H1 (cell line): ENCODE measurements at regions not wholly inside any gene's neighbourhood (a gene's known extent, or its start where the extent isn't known, plus 50 kb on each side); places are given as distances from the start of the nearest gene placed in this dataset.

Experiments used
- CTCF ChIA-PET: fragments of 300-600 bp; sonication (Branson Sonifier 250); formaldehyde crosslinking; loops from one replicate; lab custom pipeline; 2021; ENCODE audit not compliant: partially characterized antibody; lab: Charles Lee
- POLR2A ChIA-PET: fragments of 300-600 bp; sonication (Branson Sonifier 250); formaldehyde crosslinking; loops from one replicate; lab custom pipeline; 2021; ENCODE audit warnings: inconsistent platforms; ENCODE audit not compliant: partially characterized antibody; lab: Charles Lee
- DNase-seq, 2 experiments: peaks; one replicate each; pipeline versions ENCODE4 v3.0.0 to v3.0.0-alpha.2; 2010 to 2022; ENCODE audit warnings: low spot score in 2 of 2, low read depth in 1 of 2, mixed read lengths in 1 of 2
- FAIRE-seq: peaks from 2 replicates; lab custom pipeline; 2011; peaks lifted over from hg19 to GRCh38; lab: Jason Lieb, UNC
- H2AFZ ChIP-seq: 2 replicates; pipeline ENCODE4 v1.8.1; 2012; ENCODE audit warnings: low read length, inconsistent platforms
- H2AK5ac ChIP-seq: 2 replicates; pipeline ENCODE4 v1.6.1; 2013; ENCODE audit warnings: low read depth, low read length
- H2BK120ac ChIP-seq: replicated peaks from 2 replicates; pipeline ENCODE3; 2013; ENCODE audit warnings: low read depth, low read length, inconsistent platforms
- H2BK12ac ChIP-seq: 2 replicates; pipeline ENCODE4 v1.6.1; 2013; ENCODE audit warnings: low read depth, low read length
- H2BK15ac ChIP-seq: 2 replicates; pipeline ENCODE4 v1.6.1; 2013; ENCODE audit warnings: low read length
- H2BK20ac ChIP-seq: 2 replicates; pipeline ENCODE4 v1.6.1; 2013; ENCODE audit warnings: low read length
- H2BK5ac ChIP-seq: 2 replicates; pipeline ENCODE4 v1.6.1; 2013; ENCODE audit warnings: low read depth, low read length
- H3K14ac ChIP-seq: 2 replicates; pipeline ENCODE4 v1.6.1; 2013; ENCODE audit warnings: inconsistent platforms; ENCODE audit not compliant: insufficient read length
- H3K18ac ChIP-seq: 2 replicates; pipeline ENCODE4 v1.6.1; 2013; ENCODE audit warnings: low read length; ENCODE audit errors: extremely low read depth
- H3K23ac ChIP-seq: 2 replicates; pipeline ENCODE4 v1.6.1; 2013; ENCODE audit warnings: inconsistent platforms; ENCODE audit not compliant: insufficient read length
- H3K23me2 ChIP-seq: 2 replicates; pipeline ENCODE4 v1.6.1; 2013; ENCODE audit warnings: low read depth, low read length
- H3K27ac ChIP-seq: 2 replicates; pipeline ENCODE4 v1.6.1; 2011; ENCODE audit warnings: low read depth, low read length, inconsistent platforms
- H3K27me3 ChIP-seq, 4 experiments: replicated peaks in 1 of 4; 1 replicate in 1 of 4; 2 replicates in 3 of 4; pipeline versions ENCODE4 v1.6.1 to v1.8.1; 2011 to 2013; ENCODE audit warnings: low read length in 3 of 4, mild to moderate bottlenecking in 3 of 4, inconsistent platforms in 2 of 4, mixed read lengths in 2 of 4, moderate library complexity in 1 of 4; ENCODE audit not compliant: control insufficient read depth in 3 of 4, insufficient read depth in 3 of 4; ENCODE audit errors: extremely low read depth in 1 of 4
- H3K36me3 ChIP-seq, 4 experiments: 2 replicates each; pipeline versions ENCODE4 v1.6.1 to v1.8.1; 2011 to 2013; ENCODE audit warnings: mild to moderate bottlenecking in 4 of 4, low read length in 3 of 4, moderate library complexity in 2 of 4, control low read depth in 1 of 4, inconsistent platforms in 1 of 4; ENCODE audit not compliant: insufficient read depth in 4 of 4, control insufficient read depth in 2 of 4
- H3K4ac ChIP-seq: replicated peaks from 2 replicates; pipeline ENCODE3; 2013; ENCODE audit warnings: low read length, low read depth, mixed read lengths, inconsistent platforms; ENCODE audit not compliant: insufficient read length
- H3K4me1 ChIP-seq, 4 experiments: replicated peaks in 1 of 4; 1 replicate in 1 of 4; 2 replicates in 3 of 4; pipeline versions ENCODE4 v1.6.1 to v1.8.1; 2011 to 2013; ENCODE audit warnings: low read length in 3 of 4, inconsistent platforms in 2 of 4, mixed read lengths in 1 of 4; ENCODE audit not compliant: insufficient read depth in 4 of 4, control insufficient read depth in 3 of 4
- H3K4me2 ChIP-seq, 2 experiments: 2 replicates each; pipeline versions ENCODE4 v1.6.1 to v1.8.1; 2011 to 2013; ENCODE audit warnings: low read depth in 2 of 2, low read length in 2 of 2, control low read depth in 1 of 2, inconsistent platforms in 1 of 2, mild to moderate bottlenecking in 1 of 2; ENCODE audit not compliant: insufficient read depth in 1 of 2
- H3K4me3 ChIP-seq, 4 experiments: fragments of 200-600, 300-600 bp in 1 of 4; sonication (generic), shearing (Covaris generic), sonication (Bioruptor Twin) in 1 of 4; 2 replicates each; pipeline versions ENCODE4 v1.5.1 to v1.8.1; 2011 to 2016; ENCODE audit warnings: low read length in 4 of 4, low read depth in 3 of 4, control low read depth in 2 of 4, inconsistent platforms in 2 of 4, mild to moderate bottlenecking in 2 of 4, mixed read lengths in 1 of 4, moderate library complexity in 1 of 4; ENCODE audit not compliant: insufficient read depth in 2 of 4; ENCODE audit errors: extremely low read depth in 1 of 4
- H3K56ac ChIP-seq: replicated peaks from 2 replicates; pipeline ENCODE3; 2013; ENCODE audit warnings: low read depth, mild to moderate bottlenecking, mixed read lengths, low read length, inconsistent platforms; ENCODE audit not compliant: insufficient read length
- H3K79me1 ChIP-seq: 2 replicates; pipeline ENCODE4 v1.6.1; 2013; ENCODE audit warnings: low read depth, low read length, control low read depth
- H3K79me2 ChIP-seq, 2 experiments: 2 replicates each; pipeline versions ENCODE4 v1.6.1 to v1.8.1; 2012 to 2013; ENCODE audit warnings: low read length in 2 of 2, mild to moderate bottlenecking in 2 of 2, inconsistent platforms in 1 of 2; ENCODE audit not compliant: insufficient read depth in 2 of 2, control insufficient read depth in 1 of 2
- H3K9ac ChIP-seq, 4 experiments: replicated peaks in 1 of 4; 1 replicate in 1 of 4; 2 replicates in 3 of 4; pipeline versions ENCODE4 v1.6.1 to v1.8.1; 2011 to 2013; ENCODE audit warnings: low read depth in 3 of 4, low read length in 3 of 4, control low read depth in 2 of 4, mild to moderate bottlenecking in 2 of 4, moderate library complexity in 2 of 4, inconsistent platforms in 1 of 4; ENCODE audit errors: extremely low read depth in 1 of 4
- H3K9me3 ChIP-seq, 2 experiments: 2 replicates each; pipeline versions ENCODE4 v1.6.1 to v1.8.1; 2012 to 2013; ENCODE audit warnings: mild to moderate bottlenecking in 2 of 2, moderate library complexity in 2 of 2, control low read depth in 1 of 2, inconsistent platforms in 1 of 2, low read depth in 1 of 2, low read length in 1 of 2, mixed read lengths in 1 of 2; ENCODE audit not compliant: insufficient read depth in 2 of 2
- H4K20me1 ChIP-seq, 2 experiments: replicated peaks in 1 of 2; 2 replicates each; pipeline versions ENCODE3 to v1.8.1; 2011 to 2013; ENCODE audit warnings: inconsistent platforms in 2 of 2, low read length in 2 of 2, mild to moderate bottlenecking in 1 of 2; ENCODE audit not compliant: insufficient read depth in 2 of 2, control insufficient read depth in 1 of 2
- H4K5ac ChIP-seq: 2 replicates; pipeline ENCODE4 v1.6.1; 2013; ENCODE audit warnings: low read length, low read depth, mixed read lengths, inconsistent platforms; ENCODE audit not compliant: insufficient read length
- H4K8ac ChIP-seq: 2 replicates; pipeline ENCODE4 v1.8.0; 2013; ENCODE audit warnings: mild to moderate bottlenecking, moderate library complexity, low read length, inconsistent platforms; ENCODE audit not compliant: insufficient read depth; ENCODE audit errors: extremely low read depth
- H4K91ac ChIP-seq: replicated peaks from 2 replicates; pipeline ENCODE3; 2013; ENCODE audit warnings: low read length, mixed read lengths, inconsistent platforms; ENCODE audit not compliant: insufficient read length
- BACH1 ChIP-seq: IDR thresholded peaks from 2 replicates; pipeline ENCODE4 v1.6.1; 2012; ENCODE audit warnings: low read length, improper control_type of control experiment
- CBX5 ChIP-seq: fragments of 300-800, 300-1000 bp; sonication (generic); IDR thresholded peaks from 2 replicates; pipeline ENCODE4 v1.7.1; 2016; ENCODE audit warnings: antibody characterized with exemption, low read length, low read depth
- CBX8 ChIP-seq: fragments of 300-800, 300-1000 bp; sonication (generic); IDR thresholded peaks from 2 replicates; pipeline ENCODE4 v1.7.1; 2016; ENCODE audit warnings: low read depth, low read length, borderline replicate concordance
- EGR1 ChIP-seq: IDR thresholded peaks from 2 replicates; pipeline ENCODE4 v1.6.1; 2011; ENCODE audit warnings: low read depth, low read length, borderline replicate concordance
- JUN ChIP-seq: IDR thresholded peaks from 2 replicates; pipeline ENCODE4 v1.6.1; 2011; ENCODE audit warnings: low read depth, mild to moderate bottlenecking, improper control_type of control experiment, low read length
- SAP30 ChIP-seq: fragments of 300-600 bp; sonication (generic); IDR thresholded peaks from 2 replicates; pipeline ENCODE4 v1.7.1; 2012; ENCODE audit warnings: low read length, moderate library complexity, mild to moderate bottlenecking, inconsistent platforms; ENCODE audit not compliant: insufficient read depth, insufficient replicate concordance
- SIN3A ChIP-seq, 2 experiments: IDR thresholded peaks in 1 of 2; conservative IDR thresholded peaks in 1 of 2; 2 replicates each; pipeline ENCODE4 v1.6.1; 2011 to 2012; ENCODE audit warnings: low read length in 2 of 2, improper control_type of control experiment in 1 of 2, low read depth in 1 of 2, mild to moderate bottlenecking in 1 of 2
- SP2 ChIP-seq: IDR thresholded peaks from 2 replicates; pipeline ENCODE4 v1.6.1; 2012; ENCODE audit warnings: mild to moderate bottlenecking, low read length, inconsistent platforms
- TAF7 ChIP-seq: optimal IDR thresholded peaks from 2 replicates; pipeline ENCODE3; 2011; ENCODE audit warnings: low read depth, mild to moderate bottlenecking, inconsistent platforms, low read length, moderate library complexity, borderline replicate concordance
- TBP ChIP-seq: IDR thresholded peaks from 2 replicates; pipeline ENCODE4 v1.6.1; 2011; ENCODE audit warnings: low read depth, low read length, improper control_type of control experiment
- TEAD4 ChIP-seq: IDR thresholded peaks from 2 replicates; pipeline ENCODE4 v1.6.1; 2012; ENCODE audit warnings: low read depth, low read length, inconsistent platforms, mixed read lengths
- USF2 ChIP-seq: IDR thresholded peaks from 2 replicates; pipeline ENCODE4 v1.6.1; 2011; ENCODE audit warnings: low read length, improper control_type of control experiment
- ZNF274 ChIP-seq: IDR thresholded peaks from 2 replicates; pipeline ENCODE4 v1.7.0; 2012; ENCODE audit warnings: low read length, borderline replicate concordance; ENCODE audit errors: extremely low read depth
- WGBS, 2 experiments: shearing (Covaris generic) in 1 of 2; methylation state at CpG; one replicate each; pipeline versions ENCODE4 v1.1.6 to v1.1.7; 2013 to 2015; ENCODE audit warnings: low lambda C conversion rate in 2 of 2, mixed read lengths in 2 of 2, inconsistent platforms in 1 of 2, low coverage in 1 of 2, missing lambda C conversion rate in 1 of 2; ENCODE audit not compliant: insufficient replicate concordance in 2 of 2, insufficient coverage in 1 of 2, insufficient read length in 1 of 2; ENCODE audit errors: extremely low coverage in 1 of 2, missing lambda C conversion rate in 1 of 2; 5-methylcytosine and 5-hydroxymethylcytosine counted together

GRCh38 chr6:4344317-4344899, 209.0 kb upstream of the ECI2 start:
- Histone ChIP-seq H2AFZ (no peak overlapping the region), H3K23ac (no peak overlapping the region), H3K36me3 (no peaks in the 10 kb centered on the region), H2BK20ac (no peak overlapping the region), H2BK15ac (no peak overlapping the region), H2BK120ac (no peak overlapping the region), H4K91ac (no peak overlapping the region), H3K14ac (no peak overlapping the region), H3K23me2 (no peaks in the 10 kb centered on the region), H3K4me1 (no peaks in the 10 kb centered on the region), H3K4ac (no peak overlapping the region), H3K9ac (no peak overlapping the region), H3K27ac (no peak overlapping the region), H3K79me1 (no peaks in the 10 kb centered on the region), H3K27me3 (peaks cover 0 to 2% (median 0%) of the 10 kb centered on the region in 4 experiments; a peak in 1 of 7 replicates), H3K9me3 (no peaks in the 10 kb centered on the region), H2BK12ac (no peak overlapping the region), H3K56ac (no peak overlapping the region), H2BK5ac (no peak overlapping the region), H3K4me2 (no peak overlapping the region), H4K20me1 (no peaks in the 10 kb centered on the region), H3K4me3 (no peak overlapping the region), H3K79me2 (no peaks in the 10 kb centered on the region), H3K18ac (no peak overlapping the region), H2AK5ac (no peak overlapping the region), H4K5ac (no peak overlapping the region), H4K8ac (no peak overlapping the region)
- CTCF ChIA-PET: no interaction called here
- POLR2A ChIA-PET: no interaction called here
- no peak for FAIRE-seq
- no peak for DNase-seq
- WGBS, 2 experiments: 91% methylated on average over 10 of the region's 10 CpGs; no CpG with 5 or more reads in 1 of the 2 experiments
- TF ChIP-seq EGR1 (no peak), CBX8 (no peak), JUN (no peak), TEAD4 (no peak), SAP30 (no peak), BACH1 (no peak), USF2 (no peak), CBX5 (no peak), ZNF274 (no peak), TAF7 (no peak), SIN3A (conservative IDR thresholded peaks at IDR 0.05 in 1 of 2, IDR thresholded peaks at IDR 0.05 in 1 of 2; ENCODE audit: low read depth in 1 of 2, low read length in 2 of 2) (no peak), SP2 (no peak), TBP (no peak)
